ENCODE measurements at regions not wholly inside any gene's neighbourhood (a gene's known extent, or its start where the extent isn't known, plus 50 kb on each side); places are given as distances from the start of the nearest gene placed in this dataset.

- TF ChIP-seq, protein P1, sequence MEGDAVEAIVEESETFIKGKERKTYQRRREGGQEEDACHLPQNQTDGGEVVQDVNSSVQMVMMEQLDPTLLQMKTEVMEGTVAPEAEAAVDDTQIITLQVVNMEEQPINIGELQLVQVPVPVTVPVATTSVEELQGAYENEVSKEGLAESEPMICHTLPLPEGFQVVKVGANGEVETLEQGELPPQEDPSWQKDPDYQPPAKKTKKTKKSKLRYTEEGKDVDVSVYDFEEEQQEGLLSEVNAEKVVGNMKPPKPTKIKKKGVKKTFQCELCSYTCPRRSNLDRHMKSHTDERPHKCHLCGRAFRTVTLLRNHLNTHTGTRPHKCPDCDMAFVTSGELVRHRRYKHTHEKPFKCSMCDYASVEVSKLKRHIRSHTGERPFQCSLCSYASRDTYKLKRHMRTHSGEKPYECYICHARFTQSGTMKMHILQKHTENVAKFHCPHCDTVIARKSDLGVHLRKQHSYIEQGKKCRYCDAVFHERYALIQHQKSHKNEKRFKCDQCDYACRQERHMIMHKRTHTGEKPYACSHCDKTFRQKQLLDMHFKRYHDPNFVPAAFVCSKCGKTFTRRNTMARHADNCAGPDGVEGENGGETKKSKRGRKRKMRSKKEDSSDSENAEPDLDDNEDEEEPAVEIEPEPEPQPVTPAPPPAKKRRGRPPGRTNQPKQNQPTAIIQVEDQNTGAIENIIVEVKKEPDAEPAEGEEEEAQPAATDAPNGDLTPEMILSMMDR (conservative IDR thresholded peaks at IDR 0.05; ENCODE audit: low read depth), result no peak
- POLR2A ChIA-PET (ENCODE audit: low non-redundant PET), result no interaction called here
- H3K27ac ChIP-seq, result peak overlapping the region; percentile 62
- DNase-seq (ENCODE audit: low spot score), result peak; percentile 40
- CTCF ChIA-PET, result interaction anchor here (0.5 kb wide), 1 partner anchor 104 kb away, joined by 3 read pairs; no protein-coding TSS in a partner anchor
Measured at GRCh38 chr5:61275841-61276240, 56.2 kb upstream of the ZSWIM6 start.

DNA sequence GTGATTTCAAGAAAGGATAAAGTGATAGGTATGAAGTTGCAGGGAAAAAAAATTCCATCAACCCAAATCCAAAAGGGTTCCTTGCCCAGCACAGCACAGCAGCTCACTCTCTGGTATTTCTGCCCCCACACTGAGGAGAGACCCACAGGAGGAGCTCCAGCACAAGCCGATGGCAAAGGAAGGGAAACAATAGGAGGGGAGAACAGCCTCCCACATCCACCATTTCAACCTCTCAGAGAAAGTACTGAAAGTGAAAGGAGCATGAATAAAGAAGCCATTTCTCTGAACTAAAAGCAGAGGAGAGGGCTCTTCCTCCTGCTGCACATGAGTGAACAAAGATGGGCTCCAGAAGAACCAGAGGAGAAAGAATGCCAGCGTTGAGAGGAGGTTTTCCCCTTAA is 54.9 kb upstream of the ZSWIM6 start:
- TF ChIP-seq, protein P1 (conservative IDR thresholded peaks at IDR 0.05; ENCODE audit: low read depth), result no peak
- POLR2A ChIA-PET (ENCODE audit: low non-redundant PET), result no interaction called here

GRCh38 chr5:61277781-61278180 is 54.3 kb upstream of the ZSWIM6 start:
- DNase-seq (ENCODE audit: low spot score), result peak; percentile 94
- POLR2A ChIA-PET (ENCODE audit: low non-redundant PET), result interaction anchor here (0.6 kb wide), 2 partner anchors 25 to 101 kb away, joined by 5 to 6 read pairs; no protein-coding TSS in a partner anchor
- TF ChIP-seq, protein P1 (conservative IDR thresholded peaks at IDR 0.05; ENCODE audit: low read depth), result no peak
- CTCF ChIA-PET, result interaction anchor here (0.6 to 0.7 kb wide), 3 partner anchors 15 to 106 kb away, joined by 3 to 4 read pairs (median 3); no protein-coding TSS in a partner anchor
- H3K27ac ChIP-seq, result no peak overlapping the region

More for the DNA sequence above, 54.9 kb upstream of the ZSWIM6 start:
- H3K27ac ChIP-seq, result no peak overlapping the region
- CTCF ChIA-PET, result no interaction called here
- DNase-seq (ENCODE audit: low spot score), result no peak

DNA sequence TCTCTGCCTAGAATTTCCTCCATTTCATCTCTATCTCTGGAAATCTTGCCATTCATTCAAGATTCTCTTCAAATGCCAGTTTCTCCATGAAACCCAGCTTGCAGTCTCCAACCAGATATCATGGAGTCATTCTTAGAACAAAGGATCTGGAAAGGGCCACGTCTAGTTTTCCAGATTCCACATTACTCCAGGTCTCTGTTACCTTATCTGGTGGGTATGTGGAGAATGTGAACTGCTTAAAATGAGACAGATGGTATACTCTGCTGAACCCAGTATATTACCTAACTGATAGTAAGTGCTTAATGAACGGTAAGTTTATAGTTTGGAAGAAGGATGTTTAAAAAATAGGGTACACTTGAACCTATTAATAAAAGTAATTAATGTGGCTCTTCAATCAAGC is 52.3 kb upstream of the ZSWIM6 start:
- ChIA-PET POLR2A (ENCODE audit: low non-redundant PET) (no interaction called here), CTCF (interaction anchor here (0.6 to 1.2 kb wide), 3 partner anchors 25 to 51 kb away, joined by 3 to 4 read pairs (median 3); no protein-coding TSS in a partner anchor)
- H3K27ac ChIP-seq, result no peak overlapping the region
- TF ChIP-seq, protein P1 (conservative IDR thresholded peaks at IDR 0.05; ENCODE audit: low read depth), result no peak
- no peak for DNase-seq (ENCODE audit: low spot score)

GRCh38 chr5:61280205-61280604 is 51.9 kb upstream of the ZSWIM6 start:
- DNase-seq (ENCODE audit: low spot score), result peak; percentile 88
- ChIA-PET POLR2A (ENCODE audit: low non-redundant PET) (no interaction called here), CTCF (interaction anchor here (0.7 to 1.2 kb wide), 3 partner anchors 24 to 129 kb away, joined by 3 to 4 read pairs (median 3); no protein-coding TSS in a partner anchor)
- no peak overlapping the region for H3K27ac ChIP-seq
- TF ChIP-seq, protein P1 (conservative IDR thresholded peaks at IDR 0.05; ENCODE audit: low read depth), result no peak

- CTCF ChIA-PET, result interaction anchor here (0.7 to 1.2 kb wide), 3 partner anchors 23 to 128 kb away, joined by 3 to 4 read pairs (median 3); no protein-coding TSS in a partner anchor
- H3K27ac ChIP-seq, result peak overlapping the region; percentile 62
- peak; percentile 52 for DNase-seq (ENCODE audit: low spot score)
- TF ChIP-seq, protein P1 (conservative IDR thresholded peaks at IDR 0.05; ENCODE audit: low read depth), result no peak
- POLR2A ChIA-PET (ENCODE audit: low non-redundant PET), result no interaction called here
Measured at GRCh38 chr5:61280761-61281427, 51.2 kb upstream of the ZSWIM6 start.
